GM06990 (cell line): ENCODE measurements at regions not wholly inside any gene's neighbourhood (a gene's known extent, or its start where the extent isn't known, plus 50 kb on each side); places are given as distances from the start of the nearest gene placed in this dataset.

Experiments used
- DNase-seq: peaks from one replicate; pipeline ENCODE4 v3.0.0-alpha.2; 2011; ENCODE audit not compliant: insufficient read length; ENCODE audit errors: extremely low read depth
- H3K27me3 ChIP-seq: replicated peaks from 2 replicates; pipeline ENCODE4 v1.6.0; 2011; ENCODE audit warnings: low read length; ENCODE audit not compliant: control insufficient read depth, insufficient read depth
- H3K36me3 ChIP-seq: 2 replicates; pipeline ENCODE4 v1.5.1; 2011; ENCODE audit warnings: low read length; ENCODE audit not compliant: control insufficient read depth, insufficient read depth
- H3K4me3 ChIP-seq: replicated peaks from 2 replicates; pipeline ENCODE4 v1.5.1; 2011; ENCODE audit warnings: low read depth, mild to moderate bottlenecking, control low read depth, low read length
- TF ChIP-seq, protein P1 (sequence below): IDR thresholded peaks from 2 replicates; pipeline ENCODE4 v1.5.1; 2011; ENCODE audit warnings: low read length, control low read depth, mild to moderate bottlenecking, inconsistent platforms; ENCODE audit not compliant: insufficient read depth, poor library complexity, severe bottlenecking

GRCh38 chr2:129720761-129721160 is 258.7 kb upstream of the RAB6C start:
- TF ChIP-seq, protein P1, sequence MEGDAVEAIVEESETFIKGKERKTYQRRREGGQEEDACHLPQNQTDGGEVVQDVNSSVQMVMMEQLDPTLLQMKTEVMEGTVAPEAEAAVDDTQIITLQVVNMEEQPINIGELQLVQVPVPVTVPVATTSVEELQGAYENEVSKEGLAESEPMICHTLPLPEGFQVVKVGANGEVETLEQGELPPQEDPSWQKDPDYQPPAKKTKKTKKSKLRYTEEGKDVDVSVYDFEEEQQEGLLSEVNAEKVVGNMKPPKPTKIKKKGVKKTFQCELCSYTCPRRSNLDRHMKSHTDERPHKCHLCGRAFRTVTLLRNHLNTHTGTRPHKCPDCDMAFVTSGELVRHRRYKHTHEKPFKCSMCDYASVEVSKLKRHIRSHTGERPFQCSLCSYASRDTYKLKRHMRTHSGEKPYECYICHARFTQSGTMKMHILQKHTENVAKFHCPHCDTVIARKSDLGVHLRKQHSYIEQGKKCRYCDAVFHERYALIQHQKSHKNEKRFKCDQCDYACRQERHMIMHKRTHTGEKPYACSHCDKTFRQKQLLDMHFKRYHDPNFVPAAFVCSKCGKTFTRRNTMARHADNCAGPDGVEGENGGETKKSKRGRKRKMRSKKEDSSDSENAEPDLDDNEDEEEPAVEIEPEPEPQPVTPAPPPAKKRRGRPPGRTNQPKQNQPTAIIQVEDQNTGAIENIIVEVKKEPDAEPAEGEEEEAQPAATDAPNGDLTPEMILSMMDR: no peak
- DNase-seq: no peak
- Histone ChIP-seq H3K4me3 (no peak overlapping the region), H3K27me3 (peaks cover under 1% of the 10 kb centered on the region), H3K36me3 (no peaks in the 10 kb centered on the region)

GRCh38 chr2:129721236-129721635 is 258.2 kb upstream of the RAB6C start:
- DNase-seq: no peak
- TF ChIP-seq, protein P1: no peak
- Histone ChIP-seq H3K36me3 (no peaks in the 10 kb centered on the region), H3K4me3 (no peak overlapping the region), H3K27me3 (no peaks in the 10 kb centered on the region; the same call in none of the 2 replicates)

DNA sequence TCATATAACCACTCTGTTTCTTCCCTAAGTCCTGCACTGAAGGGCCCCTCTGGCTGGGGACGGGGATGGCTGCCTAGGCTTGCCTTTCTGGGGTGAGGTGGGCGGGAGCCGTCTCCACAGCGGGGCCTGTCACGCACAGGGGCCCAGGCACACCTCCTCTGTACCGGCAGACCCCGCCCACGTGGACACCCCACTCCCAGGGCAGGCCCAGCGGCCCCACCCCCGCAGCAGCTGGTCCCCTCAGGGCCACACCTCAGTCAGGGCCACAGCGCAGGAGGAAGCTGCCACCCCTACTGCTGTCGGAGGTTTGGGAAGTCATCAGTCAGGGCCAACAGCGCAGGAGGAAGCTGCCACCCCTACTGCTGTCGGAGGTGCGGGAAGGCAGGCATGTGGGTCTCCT is 257.6 kb upstream of the RAB6C start:
- TF ChIP-seq, protein P1: no peak
- H3K36me3 ChIP-seq: no peaks in the 10 kb centered on the region
- no peaks in the 10 kb centered on the region; the same call in none of the 2 replicates for H3K27me3 ChIP-seq
- H3K4me3 ChIP-seq: no peak overlapping the region
- DNase-seq: peak; percentile 25

DNA sequence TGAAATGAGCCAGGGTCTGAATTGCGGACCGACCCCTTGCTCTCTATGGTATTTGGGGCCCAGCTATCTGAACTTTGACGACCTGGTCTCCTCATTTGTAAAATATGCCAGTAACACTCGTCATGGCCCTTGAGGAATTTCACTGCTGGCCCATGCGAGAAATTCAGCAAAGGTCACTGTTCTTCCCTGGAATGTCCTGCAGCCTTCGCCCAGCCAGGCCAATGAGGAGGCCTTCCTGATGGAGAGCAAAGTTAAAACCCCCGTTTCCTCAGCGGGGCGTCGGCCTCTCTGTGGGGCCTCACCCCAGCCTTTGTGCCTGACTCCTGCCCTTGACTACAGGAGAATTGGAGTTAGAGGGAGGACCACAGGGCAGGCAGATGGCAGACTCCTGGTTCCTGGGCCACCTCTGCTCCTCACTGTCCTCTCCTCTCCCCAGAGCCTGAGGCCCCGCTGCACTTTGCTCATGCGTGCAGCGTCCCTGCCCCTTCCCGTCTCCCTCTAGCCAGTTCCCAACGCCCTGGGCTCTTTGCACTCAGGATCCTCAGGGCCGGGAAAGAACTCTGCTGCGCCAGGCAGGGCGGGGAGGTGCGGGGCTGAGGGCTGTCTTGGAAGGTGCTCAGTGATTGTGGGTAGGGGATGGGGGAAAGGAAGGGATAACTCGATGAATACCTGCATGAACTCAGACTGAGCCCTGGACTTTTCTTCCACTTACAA is 257.0 kb upstream of the RAB6C start:
- H3K27me3 ChIP-seq: no peaks in the 10 kb centered on the region; the same call in none of the 2 replicates
- no peak overlapping the region for H3K4me3 ChIP-seq
- H3K36me3 ChIP-seq: no peaks in the 10 kb centered on the region
- no peak for DNase-seq
- TF ChIP-seq, protein P1: no peak

- TF ChIP-seq, protein P1: no peak
Observed at GRCh38 chr2:129723277-129724020, 256.0 kb upstream of the RAB6C start.

More at GRCh38 chr2:129723277-129724020, 256.0 kb upstream of the RAB6C start:
- no peak for DNase-seq
- no peaks in the 10 kb centered on the region for H3K36me3 ChIP-seq
- no peaks in the 10 kb centered on the region; the same call in none of the 2 replicates for H3K27me3 ChIP-seq
- H3K4me3 ChIP-seq: no peak overlapping the region
